Progenitor cell of endocrine pancreas (in vitro differentiated cells): ENCODE measurements at regions not wholly inside any gene's neighbourhood (a gene's known extent, or its start where the extent isn't known, plus 50 kb on each side); places are given as distances from the start of the nearest gene placed in this dataset.
A peak's percentile ranks its signal among the peaks of the same experiment; 100 is the strongest.

ENCODE experiments used
- DNase-seq: peaks from one replicate; pipeline ENCODE4 v3.0.0; 2021; ENCODE audit warnings: low spot score; ENCODE audit not compliant: unreplicated experiment
- H3K27ac Mint-ChIP-seq: 2 replicates; pipeline ENCODE4 v1.8.0; 2021; ENCODE audit warnings: mild to moderate bottlenecking, moderate library complexity, mixed read lengths
- H3K27me3 Mint-ChIP-seq: 2 replicates; pipeline ENCODE4 v1.8.0; 2021; ENCODE audit warnings: mixed read lengths
- H3K36me3 Mint-ChIP-seq: 2 replicates; pipeline ENCODE4 v1.8.0; 2022; ENCODE audit warnings: mixed read lengths; ENCODE audit not compliant: insufficient read depth
- H3K4me1 Mint-ChIP-seq: 2 replicates; pipeline ENCODE4 v1.8.0; 2021; ENCODE audit warnings: low read depth, mixed read lengths
- H3K4me3 Mint-ChIP-seq: 2 replicates; pipeline ENCODE4 v1.8.0; 2021; ENCODE audit warnings: low read depth, mild to moderate bottlenecking, moderate library complexity, mixed read lengths
- H3K9me3 Mint-ChIP-seq: 2 replicates; pipeline ENCODE4 v1.8.0; 2021; ENCODE audit warnings: low read depth, mixed read lengths
- TF ChIP-seq, protein P1 (sequence below): fragments of 200-600 bp; sonication (generic); IDR thresholded peaks from one replicate; pipeline ENCODE4 v1.5.0; 2021; ENCODE audit warnings: antibody characterized with exemption, mild to moderate bottlenecking; ENCODE audit not compliant: unreplicated experiment

DNA sequence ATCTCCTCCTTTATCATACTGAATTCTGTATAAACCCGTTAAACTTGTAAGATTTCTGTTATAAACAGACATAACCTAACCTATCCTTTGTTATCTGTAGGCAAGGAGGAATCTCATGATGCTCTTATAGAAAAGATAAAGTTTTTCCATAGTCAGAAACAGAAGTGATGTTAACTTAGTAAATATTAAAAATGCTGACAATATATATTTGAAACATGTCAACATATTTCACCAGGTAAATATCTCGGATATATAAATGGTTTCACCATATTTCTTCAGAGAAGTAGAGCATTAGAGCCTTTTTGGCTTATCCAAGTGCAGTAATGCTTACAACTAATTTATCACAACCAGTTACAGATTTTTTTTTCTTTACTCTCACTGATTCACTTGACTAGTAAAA lies 625.9 kb downstream of the PDHA2 start:
- Mint-ChIP-seq H3K27me3 (no peaks in the 10 kb centered on the region), H3K9me3 (peaks cover 7% of the 10 kb centered on the region), H3K27ac (no peak overlapping the region), H3K36me3 (no peaks in the 10 kb centered on the region), H3K4me3 (no peak overlapping the region), H3K4me1 (no peaks in the 10 kb centered on the region)
- DNase-seq: no peak
- TF ChIP-seq, protein P1, sequence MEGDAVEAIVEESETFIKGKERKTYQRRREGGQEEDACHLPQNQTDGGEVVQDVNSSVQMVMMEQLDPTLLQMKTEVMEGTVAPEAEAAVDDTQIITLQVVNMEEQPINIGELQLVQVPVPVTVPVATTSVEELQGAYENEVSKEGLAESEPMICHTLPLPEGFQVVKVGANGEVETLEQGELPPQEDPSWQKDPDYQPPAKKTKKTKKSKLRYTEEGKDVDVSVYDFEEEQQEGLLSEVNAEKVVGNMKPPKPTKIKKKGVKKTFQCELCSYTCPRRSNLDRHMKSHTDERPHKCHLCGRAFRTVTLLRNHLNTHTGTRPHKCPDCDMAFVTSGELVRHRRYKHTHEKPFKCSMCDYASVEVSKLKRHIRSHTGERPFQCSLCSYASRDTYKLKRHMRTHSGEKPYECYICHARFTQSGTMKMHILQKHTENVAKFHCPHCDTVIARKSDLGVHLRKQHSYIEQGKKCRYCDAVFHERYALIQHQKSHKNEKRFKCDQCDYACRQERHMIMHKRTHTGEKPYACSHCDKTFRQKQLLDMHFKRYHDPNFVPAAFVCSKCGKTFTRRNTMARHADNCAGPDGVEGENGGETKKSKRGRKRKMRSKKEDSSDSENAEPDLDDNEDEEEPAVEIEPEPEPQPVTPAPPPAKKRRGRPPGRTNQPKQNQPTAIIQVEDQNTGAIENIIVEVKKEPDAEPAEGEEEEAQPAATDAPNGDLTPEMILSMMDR: no peak

DNA sequence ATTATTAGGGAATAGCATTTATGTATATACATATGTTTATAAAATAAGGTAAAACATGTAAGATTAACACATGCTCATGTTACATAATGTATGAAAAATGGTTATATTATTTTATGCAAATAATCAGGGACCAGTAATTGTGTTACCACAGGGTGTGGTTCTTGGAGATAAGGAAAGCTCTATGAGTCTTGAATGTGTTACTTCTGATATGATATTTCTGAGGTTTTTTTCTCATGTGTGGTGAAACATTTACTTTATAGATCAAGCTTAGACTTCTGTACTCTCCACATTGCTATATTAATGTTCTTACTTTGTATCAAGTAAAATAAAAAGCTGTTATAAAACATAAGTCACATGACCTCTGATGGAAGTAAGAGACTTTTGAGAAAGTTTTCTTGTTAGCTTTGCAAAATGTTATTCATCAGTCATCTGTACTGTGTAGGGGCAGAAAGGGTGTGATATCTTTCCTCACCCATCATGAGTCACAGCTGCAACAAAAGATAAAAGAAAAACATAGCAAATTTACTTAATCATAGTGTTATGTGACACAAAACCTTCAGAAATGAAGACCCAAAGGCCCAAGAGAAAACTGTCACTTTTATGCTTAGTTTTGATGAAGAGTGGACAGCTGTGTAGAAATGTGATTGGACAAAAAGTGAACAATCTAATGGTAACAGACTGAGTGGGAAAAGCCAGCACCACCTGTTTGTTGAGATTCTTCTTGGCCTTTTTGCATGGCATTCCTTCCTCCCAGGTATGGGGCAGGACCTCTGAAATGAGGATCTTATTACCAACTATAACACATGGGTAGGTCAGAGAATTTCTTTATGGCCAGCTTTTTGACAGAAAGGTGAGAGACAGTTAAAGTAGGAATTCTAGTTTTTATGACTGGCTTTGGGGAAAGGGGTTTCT lies 632.3 kb downstream of the PDHA2 start:
- H3K4me3 Mint-ChIP-seq: no peak overlapping the region
- H3K36me3 Mint-ChIP-seq: peaks cover 3% of the 10 kb centered on the region
- peaks cover 27% of the 10 kb centered on the region for H3K9me3 Mint-ChIP-seq
- TF ChIP-seq, protein P1: no peak
- no peak overlapping the region for H3K27ac Mint-ChIP-seq
- H3K4me1 Mint-ChIP-seq: peaks cover 8% of the 10 kb centered on the region
- DNase-seq: no peak
- no peaks in the 10 kb centered on the region for H3K27me3 Mint-ChIP-seq

DNA sequence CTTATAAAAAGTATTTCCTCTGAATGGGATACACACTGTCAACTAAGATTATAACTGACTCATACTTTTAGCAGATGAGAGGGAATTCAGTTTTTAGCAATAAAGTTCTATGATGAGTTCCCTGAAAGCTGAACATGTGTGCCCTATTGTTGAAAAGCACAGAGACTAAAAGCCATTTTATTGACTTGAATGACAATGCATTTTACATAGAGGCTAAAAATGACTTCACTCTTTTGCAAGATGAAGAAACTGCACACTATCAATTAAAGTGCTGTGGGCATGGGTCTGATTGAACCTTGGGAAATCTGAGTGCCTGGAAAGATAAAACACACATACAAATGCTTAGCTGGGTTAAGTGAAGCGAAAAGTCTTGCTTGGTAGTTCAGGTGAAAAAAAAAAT lies 633.4 kb downstream of the PDHA2 start:
- Mint-ChIP-seq H3K4me3 (no peak overlapping the region), H3K27ac (no peak overlapping the region), H3K27me3 (no peaks in the 10 kb centered on the region), H3K9me3 (peaks cover 31% of the 10 kb centered on the region), H3K4me1 (peaks cover 8% of the 10 kb centered on the region), H3K36me3 (peaks cover 3% of the 10 kb centered on the region)
- TF ChIP-seq, protein P1: no peak
- no peak for DNase-seq

DNA sequence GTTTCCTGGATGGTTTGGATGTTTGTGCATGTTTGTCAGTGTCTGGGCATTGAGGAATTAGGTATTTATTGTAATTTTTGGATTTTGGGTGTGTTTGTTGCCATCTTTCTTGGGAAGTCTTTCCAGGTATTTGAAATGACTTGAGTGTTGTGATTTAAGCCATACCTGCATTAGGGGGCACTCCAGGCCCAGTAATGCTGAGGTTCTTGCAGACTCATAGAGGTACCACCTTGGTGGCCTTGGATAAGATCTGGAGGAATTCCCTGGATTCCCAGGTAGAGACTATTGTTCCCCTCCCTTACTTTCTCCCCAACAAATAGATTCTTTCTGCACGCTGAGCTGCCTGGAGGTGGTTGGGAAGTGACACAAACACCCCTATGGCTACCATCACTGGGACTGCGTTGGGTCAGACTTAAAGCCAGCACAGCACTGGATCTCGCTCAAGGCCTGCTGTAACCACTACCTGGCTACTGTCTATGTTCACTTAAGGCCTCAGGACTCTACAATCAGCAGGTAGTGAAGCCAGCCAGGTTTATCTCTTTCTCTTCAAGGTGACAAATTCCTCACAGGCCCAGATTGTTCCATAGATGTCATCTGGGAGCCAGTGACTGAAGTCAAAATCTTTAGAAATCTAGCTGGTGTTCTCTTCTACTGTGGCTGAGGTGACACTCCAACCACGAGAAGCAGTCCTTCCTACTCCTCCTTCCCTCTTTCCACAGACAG lies 643.6 kb downstream of the PDHA2 start:
- Mint-ChIP-seq H3K9me3 (peaks cover 11% of the 10 kb centered on the region), H3K4me3 (no peak overlapping the region), H3K27ac (no peak overlapping the region), H3K4me1 (peaks cover under 1% of the 10 kb centered on the region), H3K27me3 (no peaks in the 10 kb centered on the region), H3K36me3 (no peaks in the 10 kb centered on the region)
- DNase-seq: no peak
- TF ChIP-seq, protein P1: peak; percentile 22

DNA sequence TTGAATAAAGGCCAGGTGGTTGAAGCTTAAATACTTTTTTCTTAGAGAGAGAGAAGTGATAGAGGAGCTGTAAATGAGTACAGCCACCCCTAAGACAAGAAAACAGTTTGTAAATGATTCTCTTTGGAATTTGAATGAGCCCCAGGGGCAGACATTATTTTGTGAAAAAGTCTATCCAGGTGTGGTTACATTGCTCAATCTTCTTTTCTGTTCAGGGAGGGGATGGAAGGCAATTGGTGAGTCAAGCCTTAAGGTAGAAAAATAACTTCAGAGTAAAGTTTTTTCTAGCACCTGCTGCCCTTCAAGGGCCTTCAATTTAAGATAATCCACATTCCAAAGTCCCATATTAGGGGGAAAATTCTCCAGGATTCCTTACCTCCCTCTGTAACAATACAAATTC lies 646.7 kb downstream of the PDHA2 start:
- Mint-ChIP-seq H3K4me3 (no peak overlapping the region), H3K36me3 (no peaks in the 10 kb centered on the region), H3K27me3 (no peaks in the 10 kb centered on the region), H3K9me3 (peaks cover 11% of the 10 kb centered on the region), H3K27ac (no peak overlapping the region), H3K4me1 (peaks cover 7% of the 10 kb centered on the region)
- TF ChIP-seq, protein P1: no peak
- no peak for DNase-seq
